IMR-90 (cell line): ENCODE measurements at regions not wholly inside any gene's neighbourhood (a gene's known extent, or its start where the extent isn't known, plus 50 kb on each side); places are given as distances from the start of the nearest gene placed in this dataset.

Experiments
- ATAC-seq: fragments of 200-7000 bp; cut with Tn5 transposase; 2 replicates; pipeline ENCODE4 v1.9.1; 2020; ENCODE audit warnings: low read depth, mild to moderate bottlenecking, moderate library complexity
- BruUV-seq: library from RNA; stranded (reverse); fragments of 400-500 nt; replicated peaks from 2 replicates; lab custom pipeline; 2021; lab: Mats Ljungman, UMichigan
- CTCF ChIA-PET: fragments of 300-600 bp; formaldehyde crosslinking; extraction: SDS; loops from one replicate; lab custom pipeline; 2021; ENCODE audit warnings: antibody characterized with exemption; lab: Yijun Ruan, JAX
- POLR2A ChIA-PET: fragments of 300-600 bp; sonication (Branson Sonifier 250); formaldehyde crosslinking; loops from one replicate; lab custom pipeline; 2022; ENCODE audit warnings: antibody characterized with exemption; ENCODE audit not compliant: unreplicated experiment; lab: Charles Lee
- DNase-seq: peaks from one replicate; pipeline ENCODE4 v3.0.0; 2013
- H2AFZ ChIP-seq: replicated peaks from 2 replicates; pipeline ENCODE3; 2013; ENCODE audit warnings: low read length, mild to moderate bottlenecking; ENCODE audit not compliant: poor library complexity
- H2AK5ac ChIP-seq: 2 replicates; pipeline ENCODE4 v1.6.1; 2013; ENCODE audit warnings: low read depth, low read length, inconsistent platforms
- H2AK9ac ChIP-seq: replicated peaks from 2 replicates; pipeline ENCODE3; 2013; ENCODE audit warnings: mild to moderate bottlenecking, low read depth, low read length, moderate library complexity; ENCODE audit not compliant: poor library complexity
- H2BK120ac ChIP-seq: 2 replicates; pipeline ENCODE4 v1.6.1; 2013; ENCODE audit warnings: low read depth, low read length, inconsistent platforms
- H2BK15ac ChIP-seq: 3 replicates; pipeline ENCODE4 v1.6.1; 2013; ENCODE audit warnings: low read depth, low read length, inconsistent platforms
- H2BK20ac ChIP-seq: 2 replicates; pipeline ENCODE4 v1.6.1; 2013; ENCODE audit warnings: low read depth, mild to moderate bottlenecking, inconsistent platforms, low read length, moderate library complexity
- H2BK5ac ChIP-seq: 2 replicates; pipeline ENCODE4 v1.6.1; 2013; ENCODE audit warnings: mild to moderate bottlenecking, low read depth, low read length, inconsistent platforms; ENCODE audit not compliant: poor library complexity, severe bottlenecking
- H3K14ac ChIP-seq: replicated peaks from 2 replicates; pipeline ENCODE4 v1.6.1; 2013; ENCODE audit warnings: low read depth, low read length, inconsistent platforms
- H3K18ac ChIP-seq: 2 replicates; pipeline ENCODE4 v1.6.1; 2013; ENCODE audit warnings: low read depth, low read length, control low read depth
- H3K23ac ChIP-seq: 2 replicates; pipeline ENCODE4 v1.6.1; 2013; ENCODE audit warnings: low read depth, low read length, inconsistent platforms
- H3K27ac ChIP-seq: 2 replicates; pipeline ENCODE4 v1.5.1; 2013; ENCODE audit warnings: mild to moderate bottlenecking, control low read depth, low read length; ENCODE audit not compliant: insufficient read depth
- H3K27me3 ChIP-seq: 2 replicates; pipeline ENCODE4 v1.6.1; 2013; ENCODE audit warnings: low read length; ENCODE audit not compliant: control insufficient read depth, insufficient read depth
- H3K36me3 ChIP-seq: 2 replicates; pipeline ENCODE4 v1.6.1; 2013; ENCODE audit warnings: low read length, mixed read lengths; ENCODE audit not compliant: control insufficient read depth, insufficient read depth
- H3K4ac ChIP-seq: 2 replicates; pipeline ENCODE4 v1.6.1; 2013; ENCODE audit warnings: low read depth, low read length, inconsistent platforms
- H3K4me1 ChIP-seq: 2 replicates; pipeline ENCODE4 v1.6.1; 2013; ENCODE audit warnings: low read length, mixed read lengths; ENCODE audit not compliant: control insufficient read depth, insufficient read depth
- H3K4me2 ChIP-seq: 2 replicates; pipeline ENCODE4 v1.6.1; 2013; ENCODE audit warnings: low read depth, mild to moderate bottlenecking, control low read depth, low read length, moderate library complexity
- H3K4me3 ChIP-seq: 2 replicates; pipeline ENCODE4 v1.5.1; 2013; ENCODE audit warnings: low read depth, mild to moderate bottlenecking, control low read depth, low read length, moderate library complexity; ENCODE audit not compliant: insufficient read depth
- H3K56ac ChIP-seq: 2 replicates; pipeline ENCODE4 v1.6.1; 2013; ENCODE audit warnings: low read length, inconsistent platforms; ENCODE audit not compliant: insufficient read depth; ENCODE audit errors: extremely low read depth
- H3K79me1 ChIP-seq, 2 experiments: 2 replicates each; pipeline ENCODE4 v1.6.1; 2013; ENCODE audit warnings: low read length in 2 of 2, inconsistent platforms in 1 of 2, low read depth in 1 of 2
- H3K9ac ChIP-seq: 2 replicates; pipeline ENCODE4 v1.6.1; 2013; ENCODE audit warnings: low read depth, low read length, control low read depth
- H3K9me1 ChIP-seq: 2 replicates; pipeline ENCODE4 v1.6.1; 2013; ENCODE audit warnings: low read length, inconsistent platforms; ENCODE audit not compliant: insufficient read depth
- H3K9me3 ChIP-seq: 2 replicates; pipeline ENCODE4 v1.6.1; 2013; ENCODE audit warnings: low read length; ENCODE audit not compliant: control insufficient read depth, insufficient read depth
- H4K20me1 ChIP-seq: 2 replicates; pipeline ENCODE4 v1.6.1; 2013; ENCODE audit warnings: low read length, inconsistent platforms; ENCODE audit not compliant: insufficient read depth
- H4K5ac ChIP-seq: 2 replicates; pipeline ENCODE4 v1.6.1; 2013; ENCODE audit warnings: mild to moderate bottlenecking, low read depth, low read length, control low read depth
- H4K8ac ChIP-seq, 2 experiments: 2 replicates each; pipeline ENCODE4 v1.6.1; 2013; ENCODE audit warnings: low read depth in 2 of 2, low read length in 2 of 2, control low read depth in 1 of 2, inconsistent platforms in 1 of 2
- H4K91ac ChIP-seq: 2 replicates; pipeline ENCODE4 v1.6.1; 2013; ENCODE audit warnings: low read depth, low read length, inconsistent platforms; ENCODE audit not compliant: insufficient read depth
- FOS ChIP-seq: fragments of 150-350 bp; IDR thresholded peaks from 2 replicates; pipeline ENCODE4 v1.6.1; 2016; ENCODE audit warnings: low read depth, low read length
- MAZ ChIP-seq: IDR thresholded peaks from 2 replicates; pipeline ENCODE4 v1.6.1; 2012; ENCODE audit warnings: low read depth, mild to moderate bottlenecking, low read length, improper control_type of control experiment, moderate library complexity, borderline replicate concordance
- RAD21 ChIP-seq: IDR thresholded peaks from 2 replicates; pipeline ENCODE4 v1.6.1; 2012; ENCODE audit warnings: low read length, improper control_type of control experiment
- RFX5 ChIP-seq: IDR thresholded peaks from 2 replicates; pipeline ENCODE4 v1.8.0; 2012; ENCODE audit warnings: low read depth, mild to moderate bottlenecking, low read length, moderate library complexity
- SMC3 ChIP-seq: fragments of 150-350 bp; IDR thresholded peaks from 2 replicates; pipeline ENCODE4 v1.6.1; 2016; ENCODE audit warnings: low read depth, mild to moderate bottlenecking, antibody characterized with exemption, low read length, moderate library complexity
- WGBS, 2 experiments: methylation state at CpG; one replicate each; pipeline versions ENCODE4 v1.1.5 to v1.1.7; 2013; ENCODE audit warnings: missing lambda C conversion rate in 2 of 2; ENCODE audit not compliant: insufficient read length in 1 of 2; ENCODE audit errors: extremely low coverage in 2 of 2; 5-methylcytosine and 5-hydroxymethylcytosine counted together
- dilution Hi-C: fragments of 300-500 bp; cut with HindIII; formaldehyde crosslinking; loops from one replicate; pipeline ENCODE4 v1.14.3; 2018; ENCODE audit warnings: low sequenced_read_pairs; ENCODE audit not compliant: unreplicated experiment
- in situ Hi-C: fragments of 300-500 bp; cut with MboI; formaldehyde crosslinking; loops from 3 replicates; pipeline ENCODE4 v1.14.3; 2019; ENCODE audit warnings: low sequenced_read_pairs, inconsistent platforms, mixed read lengths
- intact Hi-C: fragments of 100-400 bp; cut with micrococcal nuclease; formaldehyde crosslinking; loops from 2 replicates; pipeline ENCODE4 v1.10.0; 2022
- TF ChIP-seq, protein P1 (sequence below): fragments of 150-350 bp; IDR thresholded peaks from 2 replicates; pipeline ENCODE4 v1.6.1; 2017; ENCODE audit warnings: mild to moderate bottlenecking, antibody characterized with exemption, low read length, low read depth

DNA sequence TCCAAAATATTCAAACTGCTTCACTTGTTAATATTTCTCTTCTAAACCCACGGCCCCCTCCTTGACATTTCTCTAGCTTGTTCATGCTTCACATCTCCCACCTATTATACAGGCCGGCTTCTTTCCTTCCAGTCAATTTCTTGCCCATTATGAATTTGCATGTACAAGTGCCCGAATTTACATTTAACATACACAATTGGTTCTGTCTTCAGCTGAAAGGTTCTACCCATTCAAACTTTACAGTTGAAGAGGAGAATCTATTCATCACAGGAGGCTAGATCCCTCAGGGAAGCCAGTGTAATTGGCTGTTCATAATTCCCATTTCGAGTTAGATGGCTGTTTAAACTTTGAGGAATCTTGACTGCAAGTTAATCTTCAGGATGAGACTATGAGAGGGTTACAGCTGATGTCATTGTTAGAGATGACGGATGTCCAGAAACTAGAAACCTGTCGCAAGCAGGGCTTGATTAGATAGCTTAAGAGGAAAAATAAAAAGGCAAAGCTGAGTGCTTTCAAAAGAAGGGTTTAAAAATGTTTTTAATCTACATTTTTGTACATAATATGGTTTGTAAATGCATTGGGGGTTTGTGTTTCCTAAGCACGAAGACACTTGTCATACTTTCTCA, 157.0 kb downstream of the ADSS2 start:
- Histone ChIP-seq H3K4ac (no peak overlapping the region), H4K91ac (no peak overlapping the region), H2BK20ac (no peak overlapping the region), H3K23ac (no peak overlapping the region), H3K4me3 (no peak overlapping the region), H3K79me1 (no peaks in the 10 kb centered on the region), H3K36me3 (no peaks in the 10 kb centered on the region), H4K5ac (no peak overlapping the region), H2BK5ac (no peak overlapping the region), H4K8ac (no peak overlapping the region), H3K18ac (no peak overlapping the region), H2AK5ac (no peak overlapping the region), H3K9me3 (no peaks in the 10 kb centered on the region), H3K27ac (no peak overlapping the region), H2AFZ (no peak overlapping the region), H3K4me2 (no peak overlapping the region), H3K14ac (no peak overlapping the region), H3K56ac (no peak overlapping the region), H3K9ac (no peak overlapping the region), H4K20me1 (no peaks in the 10 kb centered on the region), H3K9me1 (no peaks in the 10 kb centered on the region), H3K27me3 (no peaks in the 10 kb centered on the region), H2AK9ac (no peak overlapping the region), H3K4me1 (no peaks in the 10 kb centered on the region), H2BK120ac (no peak overlapping the region), H2BK15ac (no peak overlapping the region)
- WGBS, 2 experiments = 80% methylated on average over 4 of the region's 7 CpGs; no CpG with 5 or more reads in 1 of the 2 experiments
- dilution Hi-C loops = no loop called here
- TF ChIP-seq MAZ (no peak), FOS (no peak), SMC3 (no peak), RAD21 (no peak), RFX5 (no peak)
- TF ChIP-seq, protein P1, sequence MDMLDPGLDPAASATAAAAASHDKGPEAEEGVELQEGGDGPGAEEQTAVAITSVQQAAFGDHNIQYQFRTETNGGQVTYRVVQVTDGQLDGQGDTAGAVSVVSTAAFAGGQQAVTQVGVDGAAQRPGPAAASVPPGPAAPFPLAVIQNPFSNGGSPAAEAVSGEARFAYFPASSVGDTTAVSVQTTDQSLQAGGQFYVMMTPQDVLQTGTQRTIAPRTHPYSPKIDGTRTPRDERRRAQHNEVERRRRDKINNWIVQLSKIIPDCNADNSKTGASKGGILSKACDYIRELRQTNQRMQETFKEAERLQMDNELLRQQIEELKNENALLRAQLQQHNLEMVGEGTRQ = no peak
- in situ Hi-C loops = loop anchor here (25.0 kb wide), 1 partner anchor 807 kb away; no protein-coding TSS in a partner anchor
- no TSS peak for BruUV-seq
- DNase-seq = no peak
- CTCF ChIA-PET = no interaction called here
- intact Hi-C loops = no loop called here
- POLR2A ChIA-PET = no interaction called here
- ATAC-seq = no peak
